Left ventricle myocardium inferior (tissue), 1 donor: ENCODE measurements at regions not wholly inside any gene's neighbourhood (a gene's known extent, or its start where the extent isn't known, plus 50 kb on each side); places are given as distances from the start of the nearest gene placed in this dataset.

Experiments used
- DNase-seq: peaks from one replicate; pipeline ENCODE4 v3.0.0-alpha.2; 2020
- H3K27ac ChIP-seq: fragments of 200-600 bp; replicated peaks from 2 replicates; pipeline ENCODE4 v1.8.0; 2021
- H3K27me3 ChIP-seq: fragments of 200-600 bp; 2 replicates; pipeline ENCODE4 v1.8.0; 2021; ENCODE audit warnings: low read depth
- H3K36me3 ChIP-seq: fragments of 200-600 bp; 2 replicates; pipeline ENCODE4 v1.8.0; 2021
- H3K4me1 ChIP-seq: fragments of 200-600 bp; 2 replicates; pipeline ENCODE4 v1.8.0; 2021
- H3K4me3 ChIP-seq: fragments of 200-600 bp; 2 replicates; pipeline ENCODE4 v1.8.0; 2021; ENCODE audit warnings: mild to moderate bottlenecking, moderate library complexity
- H3K9me3 ChIP-seq: fragments of 200-600 bp; replicated peaks from 2 replicates; pipeline ENCODE4 v1.8.0; 2021
- CTCF ChIP-seq: fragments of 200-600 bp; IDR thresholded peaks from 2 replicates; pipeline ENCODE4 v1.8.0; 2021; ENCODE audit warnings: antibody characterized with exemption, mild to moderate bottlenecking, borderline replicate concordance
- intact Hi-C: fragments of 100-400 bp; cut with micrococcal nuclease; formaldehyde crosslinking; loops from one replicate; pipeline ENCODE4 v1.11.0; 2022
- donor health status: DM: no; HTN: yes; CAD: no; lungs with severe emphysema.

GRCh38 chr1:125085720-125086591 lies 3901.2 kb downstream of the SRGAP2C start:
- Histone ChIP-seq H3K27ac (no peak overlapping the region), H3K27me3 (peaks cover 31% of the 10 kb centered on the region), H3K4me3 (no peak overlapping the region), H3K4me1 (no peaks in the 10 kb centered on the region), H3K9me3 (peaks cover 45% of the 10 kb centered on the region), H3K36me3 (no peaks in the 10 kb centered on the region)
- TF ChIP-seq CTCF, result no peak
- intact Hi-C loops, result no loop called here
- no peak for DNase-seq

GRCh38 chr1:125086611-125087010 lies 3901.8 kb downstream of the SRGAP2C start:
- Histone ChIP-seq H3K27ac (no peak overlapping the region), H3K4me1 (no peaks in the 10 kb centered on the region), H3K36me3 (no peaks in the 10 kb centered on the region), H3K27me3 (peaks cover 31% of the 10 kb centered on the region), H3K4me3 (no peak overlapping the region), H3K9me3 (peaks cover 38% of the 10 kb centered on the region)
- DNase-seq, result no peak
- intact Hi-C loops, result no loop called here
- TF ChIP-seq CTCF, result no peak

- peaks cover 32% of the 10 kb centered on the region for H3K9me3 ChIP-seq
- no peak for DNase-seq
These were observed 3902.5 kb downstream of the SRGAP2C start for GRCh38 chr1:125087247-125087646.

GRCh38 chr1:125087691-125088090 lies 3902.9 kb downstream of the SRGAP2C start:
- H3K27me3 ChIP-seq, result peaks cover 31% of the 10 kb centered on the region
- no peak overlapping the region for H3K4me3 ChIP-seq
- intact Hi-C loops, result no loop called here

More at GRCh38 chr1:125087247-125087646, 3902.5 kb downstream of the SRGAP2C start:
- H3K36me3 ChIP-seq, result no peaks in the 10 kb centered on the region
- H3K27ac ChIP-seq, result no peak overlapping the region
- H3K27me3 ChIP-seq, result peaks cover 31% of the 10 kb centered on the region
- intact Hi-C loops, result no loop called here
- TF ChIP-seq CTCF, result no peak
- H3K4me3 ChIP-seq, result no peak overlapping the region
- H3K4me1 ChIP-seq, result no peaks in the 10 kb centered on the region

More at GRCh38 chr1:125087691-125088090, 3902.9 kb downstream of the SRGAP2C start:
- no peak overlapping the region for H3K27ac ChIP-seq
- H3K36me3 ChIP-seq, result no peaks in the 10 kb centered on the region
- H3K9me3 ChIP-seq, result peaks cover 28% of the 10 kb centered on the region
- no peak for DNase-seq
- H3K4me1 ChIP-seq, result no peaks in the 10 kb centered on the region
- no peak for TF ChIP-seq CTCF
